Calu3 (cell line): ENCODE measurements at regions not wholly inside any gene's neighbourhood (a gene's known extent, or its start where the extent isn't known, plus 50 kb on each side); places are given as distances from the start of the nearest gene placed in this dataset.

Experiments
- BruUV-seq: library from RNA; stranded (reverse); fragments of 400-500 nt; replicated peaks from 2 replicates; lab custom pipeline; 2021; lab: Mats Ljungman, UMichigan
- CTCF ChIA-PET: fragments of 300-600 bp; sonication (Branson Sonifier 250); formaldehyde crosslinking; loops from one replicate; lab custom pipeline; 2022; ENCODE audit warnings: antibody characterized with exemption; lab: Charles Lee
- DNase-seq: peaks from one replicate; pipeline ENCODE4 v3.0.0; 2022
- H3K27ac Mint-ChIP-seq: one replicate; pipeline ENCODE4 v1.8.0; 2022; ENCODE audit warnings: mixed read lengths; ENCODE audit not compliant: unreplicated experiment
- H3K27me3 Mint-ChIP-seq: one replicate; pipeline ENCODE4 v1.8.0; 2022; ENCODE audit warnings: mixed read lengths; ENCODE audit not compliant: unreplicated experiment
- H3K36me3 Mint-ChIP-seq: one replicate; pipeline ENCODE4 v1.8.0; 2022; ENCODE audit warnings: mild to moderate bottlenecking, moderate library complexity, mixed read lengths; ENCODE audit not compliant: insufficient read depth, unreplicated experiment
- H3K4me1 Mint-ChIP-seq: one replicate; pipeline ENCODE4 v1.8.0; 2022; ENCODE audit warnings: mild to moderate bottlenecking, low read depth, mixed read lengths; ENCODE audit not compliant: unreplicated experiment
- H3K4me3 Mint-ChIP-seq: one replicate; pipeline ENCODE4 v1.8.0; 2022; ENCODE audit warnings: mild to moderate bottlenecking, low read depth, moderate library complexity, mixed read lengths; ENCODE audit not compliant: unreplicated experiment
- H3K9me3 Mint-ChIP-seq: one replicate; pipeline ENCODE4 v1.8.0; 2022; ENCODE audit warnings: low read depth, mixed read lengths; ENCODE audit not compliant: unreplicated experiment
- CTCF ChIP-seq: fragments of 200-600 bp; IDR thresholded peaks from one replicate; pipeline ENCODE4 v1.8.0; 2022; ENCODE audit warnings: antibody characterized with exemption; ENCODE audit not compliant: unreplicated experiment
- intact Hi-C: fragments of 100-400 bp; cut with micrococcal nuclease; formaldehyde crosslinking; loops from one replicate; pipeline ENCODE4 v1.10.0; 2022; ENCODE audit not compliant: unreplicated experiment

GRCh38 chr11:57047610-57048009, 58.9 kb downstream of the OR5AK2 start:
- no TSS peak for BruUV-seq
- Mint-ChIP-seq H3K4me1 (no peaks in the 10 kb centered on the region), H3K27ac (no peak overlapping the region), H3K4me3 (no peak overlapping the region), H3K36me3 (no peaks in the 10 kb centered on the region), H3K9me3 (no peaks in the 10 kb centered on the region), H3K27me3 (no peaks in the 10 kb centered on the region)
- TF ChIP-seq CTCF: no peak
- CTCF ChIA-PET: interaction anchor here (0.8 kb wide), 1 partner anchor 41 kb away, joined by 3 read pairs; no protein-coding TSS in a partner anchor
- intact Hi-C loops: no loop called here
- DNase-seq: no peak

- no peaks in the 10 kb centered on the region for H3K9me3 Mint-ChIP-seq
- CTCF ChIA-PET: no interaction called here
- H3K4me1 Mint-ChIP-seq: no peaks in the 10 kb centered on the region
- H3K27me3 Mint-ChIP-seq: no peaks in the 10 kb centered on the region
- H3K4me3 Mint-ChIP-seq: no peak overlapping the region
- H3K36me3 Mint-ChIP-seq: no peaks in the 10 kb centered on the region
- intact Hi-C loops: no loop called here
- no TSS peak for BruUV-seq
- TF ChIP-seq CTCF: no peak
- DNase-seq: no peak
- H3K27ac Mint-ChIP-seq: no peak overlapping the region
These were observed 61.0 kb downstream of the OR5AK2 start for GRCh38 chr11:57049749-57050148.

GRCh38 chr11:57054817-57055216, 66.1 kb downstream of the OR5AK2 start:
- H3K27me3 Mint-ChIP-seq: no peaks in the 10 kb centered on the region
- H3K9me3 Mint-ChIP-seq: no peaks in the 10 kb centered on the region
- CTCF ChIA-PET: no interaction called here
- no TSS peak for BruUV-seq
- no peak for DNase-seq
- intact Hi-C loops: no loop called here
- no peak overlapping the region for H3K4me3 Mint-ChIP-seq
- H3K4me1 Mint-ChIP-seq: no peaks in the 10 kb centered on the region
- no peak overlapping the region for H3K27ac Mint-ChIP-seq
- TF ChIP-seq CTCF: no peak
- no peaks in the 10 kb centered on the region for H3K36me3 Mint-ChIP-seq

- intact Hi-C loops: no loop called here
- BruUV-seq: no TSS peak
- DNase-seq: no peak
- no peaks in the 10 kb centered on the region for H3K9me3 Mint-ChIP-seq
- no peaks in the 10 kb centered on the region for H3K27me3 Mint-ChIP-seq
- H3K4me3 Mint-ChIP-seq: no peak overlapping the region
- no peaks in the 10 kb centered on the region for H3K4me1 Mint-ChIP-seq
- no peak for TF ChIP-seq CTCF
- no peaks in the 10 kb centered on the region for H3K36me3 Mint-ChIP-seq
- no peak overlapping the region for H3K27ac Mint-ChIP-seq
- CTCF ChIA-PET: no interaction called here
These were observed 67.0 kb downstream of the OR5AK2 start for GRCh38 chr11:57055744-57056143.

GRCh38 chr11:57056735-57057134, 68.0 kb downstream of the OR5AK2 start:
- H3K36me3 Mint-ChIP-seq: no peaks in the 10 kb centered on the region
- no peaks in the 10 kb centered on the region for H3K9me3 Mint-ChIP-seq
- no peak overlapping the region for H3K4me3 Mint-ChIP-seq
- intact Hi-C loops: no loop called here
- no peak overlapping the region for H3K27ac Mint-ChIP-seq
- TF ChIP-seq CTCF: no peak
- BruUV-seq: no TSS peak
- H3K27me3 Mint-ChIP-seq: no peaks in the 10 kb centered on the region
- no peaks in the 10 kb centered on the region for H3K4me1 Mint-ChIP-seq
- CTCF ChIA-PET: no interaction called here
- no peak for DNase-seq
